ENCODE measurements at regions not wholly inside any gene's neighbourhood (a gene's known extent, or its start where the extent isn't known, plus 50 kb on each side); places are given as distances from the start of the nearest gene placed in this dataset.

GRCh38 chr4:184563621-184564020 lies 85.6 kb downstream of the CASP3 start:
- CTCF ChIA-PET = interaction anchor here (1.0 to 3.0 kb wide), 3 partner anchors 13 to 299 kb away, joined by 3 to 8 read pairs (median 3); no protein-coding TSS in a partner anchor
- H3K27me3 ChIP-seq (replicated peaks in 1 of 2; ENCODE audit: control insufficient read depth in 2 of 2, insufficient read depth in 2 of 2, low read length in 1 of 2) = no peaks in the 10 kb centered on the region
- no peak overlapping the region for H3K27ac ChIP-seq (ENCODE audit: control insufficient read depth, insufficient read depth)
- POLR2A ChIA-PET = no interaction called here
- BruUV-seq (replicated peaks) = no TSS peak
- DNase-seq (ENCODE audit: low read depth, low spot score) (no peak), FAIRE-seq (no peak), ATAC-seq (no peak)
- H3K4me1 ChIP-seq (ENCODE audit: control insufficient read depth, insufficient read depth, low read length) = no peaks in the 10 kb centered on the region
- no peak for TF ChIP-seq CHD2 (IDR thresholded peaks at IDR 0.05; ENCODE audit: borderline replicate concordance, low read depth, low read length)
- no peak for TF ChIP-seq IKZF1 (conservative IDR thresholded peaks at IDR 0.05)
- TF ChIP-seq ZBED1 (IDR thresholded peaks at IDR 0.05; ENCODE audit: borderline replicate concordance) = no peak
- TF ChIP-seq IRF4 (IDR thresholded peaks at IDR 0.05; ENCODE audit: low read depth, low read length) = no peak
- no peak for TF ChIP-seq NR2F1 (conservative IDR thresholded peaks at IDR 0.05)
- TF ChIP-seq BACH1 (IDR thresholded peaks at IDR 0.05; ENCODE audit: borderline replicate concordance) = no peak
- no peak for TF ChIP-seq GATAD2B (conservative IDR thresholded peaks at IDR 0.05; ENCODE audit: low read depth)
- TF ChIP-seq JUND (IDR thresholded peaks at IDR 0.05; ENCODE audit: low read depth, low read length) = no peak
- TF ChIP-seq MAX (IDR thresholded peaks at IDR 0.05; ENCODE audit: low read depth, low read length) = no peak
- no peak for TF ChIP-seq MTA3 (IDR thresholded peaks at IDR 0.05; ENCODE audit: borderline replicate concordance, low read length)
- no peak for TF ChIP-seq ASH2L (IDR thresholded peaks at IDR 0.05; ENCODE audit: borderline replicate concordance, low read depth)
- TF ChIP-seq BCL11A (IDR thresholded peaks at IDR 0.05; ENCODE audit: low read depth, low read length) = no peak
- 75% methylated on average over 3 of the region's 3 CpGs for WGBS (ENCODE audit: insufficient coverage, insufficient replicate concordance, low lambda C conversion rate, missing lambda C conversion rate)
- no peaks in the 10 kb centered on the region for H3K79me2 ChIP-seq (ENCODE audit: control insufficient read depth, insufficient read depth, low read length)
- no peaks in the 10 kb centered on the region for H3K9me3 ChIP-seq (replicated peaks; ENCODE audit: control insufficient read depth, insufficient read depth, low read length)
- RAD21 ChIA-PET (ENCODE audit: unreplicated experiment) = interaction anchor here (0.8 kb wide), 1 partner anchor 86 kb away, joined by 3 read pairs; the partner anchor contains the start of genes CASP3 and PRIMPOL
- no peak overlapping the region for H3K4me3 ChIP-seq
- SMC1A ChIA-PET (ENCODE audit: uncharacterized antibody, unreplicated experiment) = interaction anchor here (0.9 to 1.7 kb wide), 4 partner anchors 9 to 303 kb away, joined by 3 to 4 read pairs (median 3); no protein-coding TSS in a partner anchor
- H3K4me2 ChIP-seq (ENCODE audit: control insufficient read depth, insufficient read depth) = no peak overlapping the region
- H3K9ac ChIP-seq (ENCODE audit: control insufficient read depth, insufficient read depth, low read length) = no peak overlapping the region
- in situ Hi-C loops (cut with MboI) (no loop called here), intact Hi-C loops (cut with micrococcal nuclease; ENCODE audit: unreplicated experiment) (no loop called here)
- no peaks in the 10 kb centered on the region for H3K36me3 ChIP-seq (ENCODE audit: control insufficient read depth in 2 of 2, insufficient read depth in 2 of 2, low read length in 1 of 2)
- no peaks in the 10 kb centered on the region for H4K20me1 ChIP-seq (ENCODE audit: control insufficient read depth, insufficient read depth)
- H2AFZ ChIP-seq (ENCODE audit: control insufficient read depth, low read depth, low read length) = no peak overlapping the region

Data from GM12878 (cell line).